ENCODE measurements at regions not wholly inside any gene's neighbourhood (a gene's known extent, or its start where the extent isn't known, plus 50 kb on each side); places are given as distances from the start of the nearest gene placed in this dataset.

DNA sequence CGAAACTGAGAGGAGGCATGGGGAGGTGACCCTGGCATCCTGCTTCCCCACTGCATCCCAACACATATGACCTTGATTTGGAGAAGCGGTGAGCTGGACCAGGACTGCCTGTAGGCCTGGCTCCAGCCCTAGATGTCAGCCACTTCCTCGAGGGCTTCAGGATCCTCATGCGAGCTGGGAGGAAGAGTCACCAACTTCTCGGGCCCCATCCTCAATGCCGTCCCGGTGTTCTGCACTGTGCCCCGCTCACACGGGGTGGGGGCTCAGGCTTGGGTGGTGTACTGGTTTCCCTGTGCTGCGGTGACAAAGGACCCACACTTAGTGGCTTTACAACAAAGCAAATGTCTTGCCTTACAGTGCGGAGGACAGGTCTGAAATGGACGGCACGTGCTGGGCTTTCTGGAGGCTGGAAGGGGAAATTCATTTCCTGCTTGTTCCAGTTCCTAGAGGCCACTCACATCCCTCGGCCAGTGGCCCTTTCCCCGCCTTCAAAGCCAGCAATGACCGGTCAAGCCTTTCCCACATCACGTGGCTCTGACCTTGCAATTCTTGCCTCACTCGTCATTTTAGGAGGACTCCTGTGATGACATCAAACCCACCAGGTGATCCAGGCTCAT lies 298.1 kb upstream of the RTL1 start:
- DNase-seq (peak; percentile 5), ATAC-seq (no peak)
- intact Hi-C loops (cut with micrococcal nuclease), result no loop called here

DNA sequence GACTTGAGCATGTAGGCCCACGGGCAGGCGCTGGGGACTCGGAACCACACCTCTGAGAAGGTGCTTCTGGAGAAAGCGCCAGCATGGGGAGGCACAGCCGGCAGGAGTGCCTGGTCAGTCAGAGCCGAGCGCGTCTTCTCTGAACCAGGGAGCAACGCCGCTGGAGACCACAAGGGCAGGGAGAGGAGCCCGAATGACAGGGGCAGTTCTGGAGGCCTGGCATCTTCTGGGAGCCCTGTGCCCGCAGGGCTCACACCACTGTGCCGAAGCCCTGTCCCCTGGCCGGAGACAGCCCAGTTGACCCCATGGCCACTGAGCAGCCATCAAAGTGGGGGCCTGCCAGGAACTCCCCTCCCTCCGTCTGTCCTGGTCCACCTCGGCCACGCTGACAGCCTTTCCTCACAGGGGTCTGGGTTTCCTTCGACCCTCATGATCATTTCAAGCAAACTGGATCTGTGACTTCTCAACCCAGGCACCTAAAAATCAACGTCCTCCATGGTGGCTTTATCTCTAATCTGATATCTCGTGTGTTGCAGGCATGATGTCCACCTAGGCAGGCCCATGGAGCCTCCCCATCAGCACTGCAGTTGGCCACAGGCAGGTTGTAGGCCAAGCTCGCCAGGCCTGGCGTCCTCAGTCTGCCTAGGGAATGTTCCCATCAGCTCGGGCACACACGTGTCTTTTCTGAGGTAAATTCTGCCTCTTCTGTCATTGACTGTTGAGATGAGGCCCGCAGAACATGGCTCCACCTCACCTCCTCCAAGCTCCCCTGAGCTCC lies 299.3 kb upstream of the RTL1 start:
- intact Hi-C loops (cut with micrococcal nuclease), result no loop called here
- DNase-seq (peak; percentile 15), ATAC-seq (no peak)

DNA sequence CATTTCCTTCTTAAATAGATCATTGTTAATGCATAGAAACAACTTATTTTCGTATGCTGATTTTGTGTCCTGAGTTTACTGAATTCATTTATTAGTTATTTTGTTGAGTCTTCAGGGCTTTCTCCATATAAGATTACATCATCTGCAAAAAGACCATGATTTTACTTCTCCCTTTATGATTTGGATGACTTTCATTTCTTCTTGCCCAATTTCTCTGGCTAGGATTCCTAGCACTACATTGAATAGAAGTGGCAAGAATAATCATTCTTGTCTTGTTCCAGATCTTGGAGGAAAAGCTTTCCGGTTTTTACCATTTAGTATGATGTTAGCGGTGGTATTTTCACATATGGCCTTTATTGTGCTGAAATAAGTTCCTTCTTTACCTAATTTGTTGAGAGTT lies 303.0 kb upstream of the RTL1 start:
- DNase-seq (no peak), ATAC-seq (no peak)
- intact Hi-C loops (cut with micrococcal nuclease), result no loop called here

DNA sequence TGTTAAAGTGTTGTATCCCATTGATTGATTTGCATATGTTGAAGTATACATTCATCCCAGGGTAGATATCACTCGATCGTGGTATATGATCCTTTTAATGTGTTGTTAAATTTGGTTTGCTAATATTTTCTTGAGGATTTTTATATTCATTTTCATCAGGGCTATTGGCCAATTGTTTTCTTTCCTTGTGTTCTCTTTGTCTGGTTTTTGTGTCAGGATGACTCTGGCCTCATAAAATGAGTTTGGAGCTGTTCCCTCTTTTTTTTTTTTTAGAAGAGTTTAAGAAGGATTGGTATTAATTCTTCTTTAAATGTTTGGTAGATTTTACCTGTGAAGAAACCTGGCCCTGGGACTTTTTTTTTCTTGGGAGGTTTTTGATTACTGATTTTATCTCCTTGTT lies 303.5 kb upstream of the RTL1 start:
- intact Hi-C loops (cut with micrococcal nuclease), result no loop called here
- no peak for ATAC-seq

DNA sequence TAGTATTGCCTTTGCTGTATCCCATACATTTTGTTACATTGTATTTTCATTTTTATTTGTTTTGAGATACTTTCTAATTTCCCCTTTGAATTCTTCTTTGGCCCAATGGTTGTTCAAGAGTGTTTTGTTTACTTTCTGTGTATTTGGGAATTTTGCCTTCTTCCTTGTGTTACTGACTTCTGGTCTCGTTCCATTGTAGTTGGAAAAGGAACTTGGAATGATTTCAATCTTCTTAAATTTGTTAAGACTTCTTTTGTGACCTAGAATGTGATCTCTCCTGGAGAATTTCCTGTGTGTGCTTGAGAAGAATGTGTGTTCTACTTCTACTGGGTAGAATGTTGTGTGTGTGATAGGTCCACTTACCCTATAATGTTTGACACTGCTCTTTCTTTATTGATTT lies 304.4 kb upstream of the RTL1 start:
- DNase-seq (no peak), ATAC-seq (no peak)
- intact Hi-C loops (cut with micrococcal nuclease), result no loop called here

More for the DNA sequence above, 303.5 kb upstream of the RTL1 start:
- DNase-seq, result no peak

DNA sequence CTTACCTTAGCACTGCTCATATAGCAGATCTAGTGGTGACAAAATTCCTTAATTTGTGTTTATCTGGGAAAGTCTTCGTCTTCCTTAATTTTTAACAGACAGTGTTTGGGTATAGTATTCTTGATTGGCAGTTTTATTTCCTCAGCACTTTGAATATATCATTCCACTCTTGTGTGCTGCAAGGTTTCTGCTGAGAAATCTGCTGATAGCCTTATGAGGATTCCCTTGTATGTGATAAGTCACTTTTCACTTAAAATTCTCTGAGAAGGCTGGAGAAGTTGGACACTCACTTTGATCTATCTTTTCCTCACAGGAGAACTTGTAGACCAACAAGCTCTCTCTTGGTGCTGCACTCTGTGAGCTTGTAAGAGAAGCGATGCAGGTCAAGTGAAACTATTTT lies 306.1 kb upstream of the RTL1 start:
- intact Hi-C loops (cut with micrococcal nuclease), result no loop called here
- no peak for ATAC-seq
- no peak for DNase-seq

DNA sequence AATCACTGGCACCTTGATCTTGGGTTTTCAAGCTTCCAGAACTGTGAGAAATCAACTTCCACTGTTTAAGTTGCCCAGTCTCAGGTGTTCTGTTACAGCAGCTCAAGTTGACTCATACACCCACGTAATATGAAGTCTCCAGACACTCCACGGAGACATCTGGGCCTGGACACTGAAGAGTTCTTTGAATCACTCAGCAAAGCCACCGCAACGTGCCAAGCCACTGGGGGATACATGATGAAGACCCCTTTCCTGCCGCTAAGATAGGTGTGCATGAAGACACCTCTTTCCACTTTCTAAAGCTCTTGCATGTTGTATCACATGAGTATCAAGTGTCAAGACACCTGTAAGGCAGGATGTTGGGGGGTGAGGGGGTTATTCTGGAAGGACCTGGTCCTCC lies 311.7 kb upstream of the RTL1 start:
- DNase-seq (no peak), ATAC-seq (no peak)
- intact Hi-C loops (cut with micrococcal nuclease), result no loop called here

DNA sequence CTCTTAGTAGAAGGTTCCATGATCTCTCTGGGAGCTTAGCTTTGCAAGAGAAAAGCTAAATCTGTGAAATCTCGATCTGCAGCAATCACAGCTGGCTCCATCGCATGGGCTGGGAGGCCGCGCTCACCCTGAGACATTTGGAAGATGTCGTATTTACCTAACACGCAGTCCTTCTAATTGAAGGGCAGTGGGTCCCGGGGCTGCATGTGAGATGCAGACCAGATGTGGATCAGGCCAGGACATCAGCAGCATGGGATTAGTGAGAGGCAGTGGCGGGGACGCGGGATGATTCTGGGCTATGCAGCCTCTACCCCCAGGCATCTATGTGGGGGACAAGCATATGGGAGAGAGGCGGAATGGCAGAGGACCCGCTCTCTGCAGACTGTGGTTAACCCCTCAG lies 312.4 kb upstream of the RTL1 start:
- no peak for ATAC-seq
- intact Hi-C loops (cut with micrococcal nuclease), result no loop called here
- peak; percentile 3 for DNase-seq

DNA sequence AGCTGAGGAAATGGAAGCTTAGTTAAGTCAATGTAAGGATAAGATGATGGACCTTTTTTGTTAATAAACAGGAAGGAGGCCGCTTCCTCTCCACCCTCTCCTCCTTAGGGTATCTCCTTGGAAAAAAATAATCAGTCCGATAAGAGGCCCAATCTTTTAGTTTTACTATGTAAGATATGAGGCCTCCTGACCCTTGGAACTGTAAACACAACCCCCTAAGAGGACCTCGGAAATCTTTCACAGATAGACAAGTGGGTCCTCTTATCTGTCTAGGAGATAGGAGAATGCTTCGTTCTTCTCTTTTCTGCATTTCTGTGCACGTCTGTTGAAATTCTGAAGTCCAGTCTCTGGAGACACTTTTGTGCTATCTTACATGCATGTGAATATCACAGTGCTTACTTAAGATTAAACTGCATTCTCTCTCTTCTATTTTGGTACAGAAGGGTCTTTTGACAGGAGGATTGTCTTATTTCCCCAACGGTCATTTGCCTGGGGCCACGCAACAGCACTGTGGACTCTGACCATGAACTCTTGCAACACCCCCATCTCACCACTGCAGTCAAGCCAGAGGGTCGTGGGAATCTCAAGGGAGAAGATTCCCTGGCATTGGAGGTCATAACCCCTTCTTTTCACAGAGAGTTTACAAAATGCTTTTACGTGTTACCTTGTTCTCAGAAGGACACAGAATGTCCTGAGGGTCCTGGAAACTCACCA lies 313.0 kb upstream of the RTL1 start:
- intact Hi-C loops (cut with micrococcal nuclease), result no loop called here
- no peak for DNase-seq

DNA sequence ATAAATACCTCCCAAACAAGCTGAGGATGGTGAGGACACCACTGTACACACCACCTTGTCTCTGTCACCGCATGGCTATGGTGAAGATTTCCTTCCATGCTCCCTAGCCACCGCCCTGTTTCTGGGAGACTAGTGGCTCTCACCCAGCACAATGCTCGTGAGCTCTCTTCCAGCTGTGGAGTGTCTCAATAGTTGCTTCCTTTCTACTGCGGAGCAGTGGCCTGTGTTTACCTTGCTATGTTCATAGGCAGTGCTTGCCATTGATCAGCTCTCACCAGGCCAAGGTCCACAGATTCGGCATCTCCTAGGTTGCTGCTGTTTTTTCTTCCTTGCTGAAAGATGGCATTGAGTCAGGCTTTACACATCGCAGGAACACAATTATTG lies 313.6 kb upstream of the RTL1 start:
- DNase-seq (peak; percentile 9), ATAC-seq (no peak)
- intact Hi-C loops (cut with micrococcal nuclease), result no loop called here

More for the DNA sequence above, 313.0 kb upstream of the RTL1 start:
- ATAC-seq, result no peak

DNA sequence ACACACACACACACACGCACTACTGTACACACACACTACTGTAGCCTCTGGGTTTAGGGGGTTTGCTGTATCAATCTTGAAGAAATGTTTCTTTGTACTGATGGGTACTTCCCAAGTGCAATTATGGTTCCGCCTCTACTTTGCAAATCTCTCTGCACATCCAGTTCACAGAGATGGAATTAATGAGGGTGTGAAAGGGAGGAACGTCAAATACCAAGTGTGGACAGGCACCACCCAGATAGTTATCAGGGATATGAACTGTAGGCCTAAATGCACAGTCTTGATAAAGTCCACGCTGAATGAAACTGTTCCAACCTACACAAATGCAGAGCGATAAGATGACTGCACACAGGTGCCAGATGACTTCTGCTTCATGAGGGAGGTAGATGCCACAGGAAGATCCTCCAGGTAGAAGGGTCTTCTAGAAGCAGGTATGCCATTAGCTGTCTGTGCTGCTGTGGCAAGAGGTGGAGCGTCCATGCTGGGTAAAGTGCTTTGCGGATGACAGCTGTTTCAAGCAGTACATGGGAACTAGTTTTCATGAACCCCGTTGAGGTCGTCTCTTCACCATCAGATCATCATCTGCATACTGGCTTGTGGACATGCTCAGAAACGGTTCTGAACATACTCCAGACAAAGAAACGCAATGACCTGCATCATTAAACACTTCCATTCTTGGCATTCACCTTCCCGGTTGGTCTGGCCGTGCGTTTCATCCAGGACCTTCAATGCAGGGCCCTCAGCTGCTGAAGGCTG lies 314.3 kb upstream of the RTL1 start:
- no peak for DNase-seq
- intact Hi-C loops (cut with micrococcal nuclease), result no loop called here
- no peak for ATAC-seq

DNA sequence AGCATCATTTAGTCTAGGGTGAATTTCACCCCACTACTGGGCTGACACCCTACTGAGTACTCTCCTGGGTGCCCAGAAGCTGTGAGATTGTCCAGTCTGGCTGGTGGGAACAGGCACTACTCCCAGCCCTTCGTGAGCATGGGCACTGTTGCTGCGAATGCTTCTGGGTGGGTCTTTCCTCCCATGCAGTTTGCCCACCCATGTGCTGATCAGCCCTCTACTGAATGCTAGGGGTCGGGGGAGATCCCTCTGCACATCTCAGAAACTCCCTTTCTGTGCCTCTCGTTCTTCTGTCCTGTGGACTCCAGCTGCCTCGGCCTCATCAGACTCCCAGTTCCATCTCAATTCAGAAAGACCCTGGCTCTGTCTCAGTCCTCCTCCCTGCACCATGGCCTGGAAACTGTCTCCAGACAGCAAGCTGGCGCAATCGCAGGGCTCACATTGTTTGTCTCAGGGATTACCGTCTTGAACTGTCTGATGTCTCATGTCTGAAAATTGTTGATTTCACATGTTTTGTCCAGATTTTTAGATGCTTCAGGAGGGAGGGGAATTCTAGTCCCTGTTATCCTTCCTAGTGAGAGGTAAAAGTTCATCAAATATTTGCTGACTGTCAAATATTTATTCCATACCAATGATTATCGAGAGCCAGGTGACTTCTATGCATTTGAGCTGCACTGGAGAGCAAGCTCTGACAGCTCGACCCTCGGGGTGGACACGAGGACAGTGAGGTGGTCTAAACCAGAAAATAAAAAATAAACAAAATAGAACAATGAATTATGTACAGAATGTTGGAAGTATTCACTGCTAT lies 316.6 kb upstream of the RTL1 start:
- ATAC-seq (no peak), DNase-seq (no peak)
- intact Hi-C loops (cut with micrococcal nuclease), result no loop called here

DNA sequence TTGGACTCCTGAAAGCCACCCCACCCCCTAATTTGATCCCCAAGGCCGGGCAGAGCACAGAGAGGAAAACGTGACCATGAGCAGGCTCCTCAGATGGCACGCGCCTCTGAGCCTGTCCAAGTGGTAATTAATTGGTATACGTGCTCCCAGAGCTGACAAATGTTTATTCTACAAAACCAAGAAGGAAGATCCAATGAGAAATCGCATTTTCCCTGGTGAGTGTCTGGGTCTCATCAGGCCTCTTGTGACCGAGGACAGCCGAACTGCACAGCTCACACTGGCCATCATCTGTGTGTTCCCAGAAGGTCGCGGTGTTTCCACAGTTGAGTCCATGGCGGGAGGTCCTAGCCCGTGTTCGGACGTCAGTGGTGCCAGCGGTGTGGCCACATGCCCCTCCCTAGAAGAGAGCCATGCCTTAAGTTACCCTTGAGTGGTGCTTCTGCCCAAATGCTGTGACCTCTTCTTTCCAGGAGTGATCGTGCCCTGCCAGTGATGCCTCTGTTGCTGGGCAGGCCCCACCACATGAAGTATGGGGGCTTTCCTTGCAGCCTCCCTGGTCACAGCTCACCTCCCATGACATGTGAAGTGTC lies 317.5 kb upstream of the RTL1 start:
- DNase-seq, result no peak
- ATAC-seq, result no peak
- intact Hi-C loops (cut with micrococcal nuclease), result no loop called here

DNA sequence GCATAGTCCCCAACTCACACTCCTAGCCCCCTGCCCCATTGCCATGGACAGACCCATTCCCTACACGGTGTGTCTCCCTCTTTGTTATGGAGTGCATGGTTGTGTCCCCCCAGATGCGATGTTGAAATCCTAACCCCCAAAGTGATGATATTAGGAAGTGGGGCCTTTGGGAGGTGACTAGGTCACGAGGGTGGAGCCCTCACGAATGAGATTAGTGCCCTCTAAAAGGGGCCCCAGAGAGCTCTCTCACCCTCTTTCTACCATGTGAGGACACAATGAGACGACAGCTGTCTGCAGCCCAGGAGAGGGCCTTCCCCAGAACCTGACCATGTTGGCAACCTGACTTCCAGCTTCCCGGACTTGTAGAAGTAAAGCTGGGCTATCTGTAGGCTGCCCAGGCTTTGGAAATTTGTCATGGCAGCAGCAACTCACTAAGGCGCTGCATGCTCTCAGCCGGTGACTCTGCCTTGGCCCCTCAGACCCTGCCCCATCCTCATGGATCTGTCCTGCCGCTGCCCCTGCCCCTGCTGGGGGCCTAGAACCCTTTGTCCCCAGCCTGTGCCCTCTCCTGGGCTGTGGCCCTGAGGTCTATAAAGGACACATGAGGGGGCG lies 318.1 kb upstream of the RTL1 start:
- no peak for ATAC-seq
- DNase-seq, result no peak
- intact Hi-C loops (cut with micrococcal nuclease), result no loop called here

DNA sequence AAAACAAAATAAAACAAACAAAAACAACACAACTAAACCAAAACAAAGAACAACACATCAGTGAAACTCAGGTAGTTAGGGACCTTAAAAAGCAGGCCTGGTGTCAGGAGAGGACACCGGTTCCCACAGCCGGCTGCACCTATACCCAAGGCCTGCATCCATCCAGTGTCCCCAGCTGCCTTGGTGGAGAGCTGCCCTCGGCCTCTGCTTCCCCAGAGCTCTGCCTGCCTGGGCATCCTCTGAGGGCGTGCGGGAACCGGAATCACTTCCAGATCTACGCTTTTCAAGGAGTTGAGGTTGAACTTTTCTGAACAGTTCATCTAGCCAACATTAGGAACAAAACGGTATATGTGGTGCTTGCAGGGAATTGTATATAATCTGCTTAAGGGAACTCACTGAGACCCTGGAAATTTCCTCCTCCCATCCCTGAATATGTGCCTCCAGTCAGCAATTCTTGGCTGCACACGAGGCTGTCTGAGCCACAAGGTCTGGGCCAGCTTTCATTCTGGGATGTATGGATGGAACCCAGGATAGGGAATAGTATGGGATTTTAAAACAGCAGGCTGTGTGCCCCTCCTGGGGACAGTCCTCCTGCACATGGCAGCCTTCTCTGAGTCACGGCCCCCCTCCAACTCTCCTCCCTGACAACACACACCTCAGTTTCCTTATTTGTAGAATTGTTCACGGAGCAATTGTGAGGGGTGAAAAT lies 319.0 kb upstream of the RTL1 start:
- ATAC-seq, result no peak
- intact Hi-C loops (cut with micrococcal nuclease), result no loop called here
- no peak for DNase-seq

DNA sequence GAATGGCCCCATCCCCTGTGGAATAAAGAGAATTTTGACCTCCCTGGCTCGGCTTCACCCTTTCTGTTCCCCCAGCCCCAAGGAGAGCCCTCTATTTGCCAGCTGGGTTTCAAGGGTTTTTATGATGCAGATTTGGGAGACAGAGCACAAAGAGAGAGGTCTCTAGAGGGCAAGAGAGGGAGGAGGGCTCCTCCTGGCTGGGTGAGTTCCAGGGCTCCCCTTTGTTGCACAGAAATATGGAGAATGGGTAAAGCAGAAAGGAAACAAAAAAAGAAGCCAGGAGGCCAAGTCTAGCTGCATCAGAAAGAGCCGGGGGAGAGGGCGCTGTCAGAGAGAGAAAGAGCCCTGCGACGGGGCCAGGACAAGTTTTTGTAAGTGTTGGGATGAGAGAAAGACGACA lies 319.6 kb upstream of the RTL1 start:
- no peak for ATAC-seq
- intact Hi-C loops (cut with micrococcal nuclease), result no loop called here
- no peak for DNase-seq

DNA sequence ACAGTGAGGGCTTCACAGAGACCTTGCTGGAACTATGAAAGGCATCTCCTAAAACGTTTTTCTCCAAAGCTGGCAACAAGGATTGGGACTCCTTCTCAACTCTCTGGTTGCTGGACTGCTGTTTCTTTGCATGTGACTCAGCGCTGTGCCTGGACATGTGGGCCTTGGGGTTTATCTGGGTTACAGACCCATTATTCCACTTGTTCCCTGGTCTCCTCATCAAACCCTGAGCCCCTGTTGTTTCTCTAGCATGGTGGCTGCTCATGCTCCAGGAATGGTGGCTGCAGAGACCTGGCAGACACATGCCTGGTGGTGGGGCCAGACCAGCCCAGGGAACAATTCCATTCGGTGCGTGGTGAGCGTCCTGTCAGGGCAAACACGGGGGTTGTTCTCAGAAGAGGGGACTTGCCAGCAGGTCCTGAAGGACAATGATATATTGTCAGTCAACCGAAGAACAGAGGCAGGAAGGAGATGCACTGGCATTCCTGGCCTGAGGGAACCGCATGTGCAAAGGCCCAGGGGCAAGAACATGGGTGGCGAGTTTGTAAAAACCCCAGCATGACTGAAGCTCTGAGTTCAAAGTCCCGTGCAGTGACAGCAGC lies 320.1 kb upstream of the RTL1 start:
- no peak for ATAC-seq
- DNase-seq, result no peak
- intact Hi-C loops (cut with micrococcal nuclease), result no loop called here
